Sigmoid colon (tissue), 6 donors: ENCODE measurements at regions not wholly inside any gene's neighbourhood (a gene's known extent, or its start where the extent isn't known, plus 50 kb on each side); places are given as distances from the start of the nearest gene placed in this dataset.
A peak's percentile ranks its signal among the peaks of the same experiment; 100 is the strongest.

Experiments
- DNase-seq: peaks from one replicate; pipeline ENCODE4 v3.0.0-alpha.2; 2019
- H3K27ac ChIP-seq, 4 donors: fragments of 200-600 bp; sonication (generic); one replicate each; pipeline ENCODE4 v1.5.1; 2016 to 2019; ENCODE audit warnings: mild to moderate bottlenecking in 1 of 4
- H3K27me3 ChIP-seq, 3 donors: fragments of 200-600 bp; sonication (generic); one replicate each; pipeline ENCODE4 v1.5.1; 2019; ENCODE audit warnings: mild to moderate bottlenecking in 1 of 3
- H3K36me3 ChIP-seq, 4 donors: fragments of 200-600 bp; sonication (generic); one replicate each; pipeline ENCODE4 v1.5.1; 2016 to 2019
- H3K4me1 ChIP-seq, 4 donors: fragments of 200-600 bp; sonication (generic); one replicate each; pipeline ENCODE4 v1.5.1; 2017 to 2019
- H3K4me3 ChIP-seq, 4 donors: fragments of 200-600 bp; sonication (generic); one replicate each; pipeline ENCODE4 v1.5.1; 2017 to 2019; ENCODE audit warnings: mild to moderate bottlenecking in 2 of 4, moderate library complexity in 1 of 4
- H3K9me3 ChIP-seq, 4 donors: fragments of 200-600 bp in 3 of 4; sonication (generic) in 3 of 4; one replicate each; pipeline versions ENCODE4 v1.5.1 to v1.6.1; 2013 to 2019
- CTCF ChIP-seq, 4 experiments: fragments of 450-650 bp in 3 of 4; fragments of 200-600 bp in 1 of 4; IDR thresholded peaks; one replicate each; pipeline ENCODE4 v1.5.1; 2016 to 2019; ENCODE audit warnings: antibody characterized with exemption in 4 of 4, mild to moderate bottlenecking in 3 of 4, moderate library complexity in 2 of 4
- EP300 ChIP-seq, 4 donors: sonication (generic); formaldehyde crosslinking; IDR thresholded peaks; one replicate each; pipeline ENCODE4 v1.6.1; 2017; ENCODE audit warnings: antibody characterized with exemption in 4 of 4
- POLR2A ChIP-seq, 2 donors: fragments of 450-650 bp; IDR thresholded peaks; one replicate each; pipeline ENCODE4 v1.6.1; 2016; ENCODE audit warnings: antibody characterized with exemption in 2 of 2, mild to moderate bottlenecking in 2 of 2, moderate library complexity in 2 of 2
- POLR2AphosphoS5 ChIP-seq, 4 donors: sonication (generic); formaldehyde crosslinking; IDR thresholded peaks; one replicate each; pipeline ENCODE4 v1.6.1; 2017; ENCODE audit warnings: antibody characterized with exemption in 4 of 4
- WGBS, 2 donors: extraction: QIAGEN DNeasy Blood & Tissue Kit; methylation state at CpG; one replicate each; pipeline ENCODE4 v1.1.7; 2013; 5-methylcytosine and 5-hydroxymethylcytosine counted together
- intact Hi-C: fragments of 100-400 bp; cut with DNase I; formaldehyde crosslinking; loops from one replicate; pipeline ENCODE4 v1.15.1; 2023
- donor health status: healthy with polysubstance abuse.
- donor health status: healthy.

GRCh38 chr9:89975630-89976029, 370.8 kb downstream of the GADD45G start:
- 75 to 81% methylated on average over 2 of the region's 2 CpGs for WGBS, 2 donors
- Histone ChIP-seq H3K4me1 (no peaks in the 10 kb centered on the region), H3K27ac (no peak overlapping the region), H3K9me3 (no peaks in the 10 kb centered on the region), H3K36me3 (no peaks in the 10 kb centered on the region), H3K27me3 (no peaks in the 10 kb centered on the region), H3K4me3 (no peak overlapping the region)
- no peak for DNase-seq
- TF ChIP-seq POLR2AphosphoS5 (IDR thresholded peaks at IDR 0.05) (no peak), CTCF (IDR thresholded peaks at IDR 0.05) (no peak), POLR2A (IDR thresholded peaks at IDR 0.05) (no peak), EP300 (IDR thresholded peaks at IDR 0.05) (no peak)
- intact Hi-C loops: no loop called here

GRCh38 chr9:89978185-89978584, 373.4 kb downstream of the GADD45G start:
- H3K9me3 ChIP-seq: no peaks in the 10 kb centered on the region
- intact Hi-C loops: no loop called here
- no peaks in the 10 kb centered on the region for H3K36me3 ChIP-seq
- no peak overlapping the region for H3K27ac ChIP-seq
- H3K4me3 ChIP-seq: no peak overlapping the region
- 38 to 44% methylated on average over 4 of the region's 4 CpGs for WGBS, 2 donors
- no peaks in the 10 kb centered on the region for H3K4me1 ChIP-seq
- TF ChIP-seq EP300 (IDR thresholded peaks at IDR 0.05): no peak
- TF ChIP-seq CTCF (IDR thresholded peaks at IDR 0.05): peak in 1 of 4 experiments; percentile 38
- TF ChIP-seq POLR2AphosphoS5 (IDR thresholded peaks at IDR 0.05): no peak
- H3K27me3 ChIP-seq: no peaks in the 10 kb centered on the region
- no peak for DNase-seq

- H3K4me3 ChIP-seq: no peak overlapping the region
- intact Hi-C loops: no loop called here
- H3K4me1 ChIP-seq: no peaks in the 10 kb centered on the region
- no peaks in the 10 kb centered on the region for H3K36me3 ChIP-seq
- no peak overlapping the region for H3K27ac ChIP-seq
- no peaks in the 10 kb centered on the region for H3K27me3 ChIP-seq
- 56 to 71% methylated on average over 5 of the region's 5 CpGs for WGBS, 2 donors
- no peak for DNase-seq
- H3K9me3 ChIP-seq: no peaks in the 10 kb centered on the region
- TF ChIP-seq CTCF (IDR thresholded peaks at IDR 0.05): no peak
- no peak for TF ChIP-seq POLR2A (IDR thresholded peaks at IDR 0.05)
- TF ChIP-seq EP300 (IDR thresholded peaks at IDR 0.05): no peak
- no peak for TF ChIP-seq POLR2AphosphoS5 (IDR thresholded peaks at IDR 0.05)
Measured at GRCh38 chr9:89980600-89980999, 375.8 kb downstream of the GADD45G start.

GRCh38 chr9:89982016-89982415, 377.2 kb downstream of the GADD45G start:
- TF ChIP-seq CTCF (IDR thresholded peaks at IDR 0.05): no peak
- no peak for TF ChIP-seq POLR2A (IDR thresholded peaks at IDR 0.05)
- no peak for TF ChIP-seq EP300 (IDR thresholded peaks at IDR 0.05)
- no peak for TF ChIP-seq POLR2AphosphoS5 (IDR thresholded peaks at IDR 0.05)
- no peaks in the 10 kb centered on the region for H3K9me3 ChIP-seq
- 90 to 91% methylated on average over 3 of the region's 3 CpGs for WGBS, 2 donors
- H3K4me3 ChIP-seq: no peak overlapping the region
- DNase-seq: no peak
- H3K27me3 ChIP-seq: no peaks in the 10 kb centered on the region
- no peaks in the 10 kb centered on the region for H3K36me3 ChIP-seq
- intact Hi-C loops: no loop called here
- H3K27ac ChIP-seq: no peak overlapping the region
- H3K4me1 ChIP-seq: no peaks in the 10 kb centered on the region

- Histone ChIP-seq H3K27me3 (no peaks in the 10 kb centered on the region), H3K27ac (no peak overlapping the region), H3K9me3 (no peaks in the 10 kb centered on the region), H3K36me3 (no peaks in the 10 kb centered on the region), H3K4me1 (peaks cover 0 to 5% (median 0%) of the 10 kb centered on the region in 4 donors), H3K4me3 (no peak overlapping the region)
- intact Hi-C loops: no loop called here
- no peak for DNase-seq
- no peak for TF ChIP-seq CTCF (IDR thresholded peaks at IDR 0.05)
- TF ChIP-seq POLR2A (IDR thresholded peaks at IDR 0.05): no peak
- no peak for TF ChIP-seq POLR2AphosphoS5 (IDR thresholded peaks at IDR 0.05)
- TF ChIP-seq EP300 (IDR thresholded peaks at IDR 0.05): no peak
- 82 to 83% methylated on average over 3 of the region's 3 CpGs for WGBS, 2 donors
Measured at GRCh38 chr9:89983411-89983810, 378.6 kb downstream of the GADD45G start.
